IgD-negative memory B cell (primary cell): ENCODE measurements at regions not wholly inside any gene's neighbourhood (a gene's known extent, or its start where the extent isn't known, plus 50 kb on each side); places are given as distances from the start of the nearest gene placed in this dataset.
"Not testable (repeated sequence)": the region's sequence is repeated elsewhere in the genome, so short reads cannot be mapped to it uniquely, and the experiment has no call there.

Source experiments
- H3K27ac Mint-ChIP-seq, 3 donors: one replicate each; pipeline ENCODE4 v1.8.0; 2020 to 2022; ENCODE audit warnings: mild to moderate bottlenecking in 3 of 3, mixed read lengths in 3 of 3, moderate library complexity in 1 of 3
- H3K27me3 Mint-ChIP-seq: one replicate; pipeline ENCODE4 v1.8.0; 2021; ENCODE audit warnings: mixed read lengths
- H3K36me3 Mint-ChIP-seq: one replicate; pipeline ENCODE4 v1.8.0; 2020; ENCODE audit warnings: mild to moderate bottlenecking, mixed read lengths
- H3K4me1 Mint-ChIP-seq, 3 donors: one replicate each; pipeline ENCODE4 v1.8.0; 2020 to 2022; ENCODE audit warnings: mixed read lengths in 3 of 3, mild to moderate bottlenecking in 1 of 3
- H3K4me3 Mint-ChIP-seq, 4 donors: one replicate each; pipeline ENCODE4 v1.8.0; 2020 to 2022; ENCODE audit warnings: mild to moderate bottlenecking in 4 of 4, mixed read lengths in 4 of 4, moderate library complexity in 3 of 4
- H3K9me3 Mint-ChIP-seq, 3 donors: one replicate each; pipeline ENCODE4 v1.8.0; 2020 to 2021; ENCODE audit warnings: mixed read lengths in 3 of 3, mild to moderate bottlenecking in 1 of 3

GRCh38 chr4:126930059-126930458, 702.7 kb upstream of the INTU start:
- H3K36me3 Mint-ChIP-seq, H3K27ac Mint-ChIP-seq, H3K4me1 Mint-ChIP-seq: not testable (repeated sequence)

GRCh38 chr4:126935801-126936200, 697.0 kb upstream of the INTU start:
- no peak overlapping the region for H3K27ac Mint-ChIP-seq
- H3K4me1 Mint-ChIP-seq, result no peaks in the 10 kb centered on the region
- no peak overlapping the region for H3K4me3 Mint-ChIP-seq
- H3K27me3 Mint-ChIP-seq, result no peaks in the 10 kb centered on the region
- no peaks in the 10 kb centered on the region for H3K36me3 Mint-ChIP-seq
- peaks cover 0 to 4% (median 2%) of the 10 kb centered on the region in 3 donors for H3K9me3 Mint-ChIP-seq

More at GRCh38 chr4:126930059-126930458, 702.7 kb upstream of the INTU start:
- H3K27me3 Mint-ChIP-seq, H3K4me3 Mint-ChIP-seq, H3K9me3 Mint-ChIP-seq: not testable (repeated sequence)

DNA sequence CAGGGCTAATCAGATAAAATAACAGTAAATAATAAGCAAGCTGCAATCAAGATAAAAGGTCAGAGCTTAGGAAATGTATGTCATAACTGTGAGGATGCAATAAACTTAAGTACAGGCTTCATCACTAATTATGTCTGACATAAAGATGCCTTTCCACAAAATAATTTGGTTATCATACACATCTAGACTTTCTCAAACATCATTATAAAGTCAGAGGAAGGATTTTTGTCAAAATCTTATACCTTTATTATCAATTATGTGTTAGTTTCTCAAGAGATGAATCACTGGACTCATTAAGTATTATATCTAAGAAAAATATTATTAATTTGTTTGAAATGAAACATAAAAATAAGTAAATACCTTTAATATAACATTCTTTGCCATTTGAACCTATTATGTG, 695.4 kb upstream of the INTU start:
- Mint-ChIP-seq H3K27me3 (no peaks in the 10 kb centered on the region), H3K36me3 (no peaks in the 10 kb centered on the region), H3K27ac (no peak overlapping the region), H3K4me3 (no peak overlapping the region), H3K4me1 (no peaks in the 10 kb centered on the region), H3K9me3 (peaks cover 0 to 7% (median 5%) of the 10 kb centered on the region in 3 donors)

DNA sequence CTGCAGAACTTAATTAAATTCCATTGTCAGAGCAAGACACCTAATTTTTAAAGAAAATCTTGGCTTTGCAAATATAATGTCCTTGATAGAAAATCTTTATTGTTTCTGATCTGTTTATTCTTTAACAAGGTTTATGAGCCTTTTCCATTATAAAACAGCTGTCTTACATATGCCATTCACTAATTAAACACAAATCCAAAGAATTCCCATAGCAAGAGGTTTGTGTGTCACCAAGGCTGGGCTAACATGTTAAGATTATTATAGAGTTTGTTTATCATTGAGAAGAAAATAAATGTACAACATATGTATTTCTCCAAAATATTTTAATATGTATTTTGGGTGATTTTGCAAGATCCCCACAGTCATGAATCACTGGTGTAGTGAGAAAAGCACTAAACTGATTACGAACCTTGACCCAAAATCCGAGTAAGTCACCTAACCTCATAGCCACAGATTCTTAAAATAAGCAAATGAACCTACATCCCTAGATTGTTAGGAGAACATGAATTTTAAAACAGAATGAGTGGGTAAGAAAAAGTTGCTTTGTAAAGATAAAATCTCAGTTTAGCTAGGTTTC, 694.8 kb upstream of the INTU start:
- no peaks in the 10 kb centered on the region for H3K27me3 Mint-ChIP-seq
- no peaks in the 10 kb centered on the region for H3K4me1 Mint-ChIP-seq

DNA sequence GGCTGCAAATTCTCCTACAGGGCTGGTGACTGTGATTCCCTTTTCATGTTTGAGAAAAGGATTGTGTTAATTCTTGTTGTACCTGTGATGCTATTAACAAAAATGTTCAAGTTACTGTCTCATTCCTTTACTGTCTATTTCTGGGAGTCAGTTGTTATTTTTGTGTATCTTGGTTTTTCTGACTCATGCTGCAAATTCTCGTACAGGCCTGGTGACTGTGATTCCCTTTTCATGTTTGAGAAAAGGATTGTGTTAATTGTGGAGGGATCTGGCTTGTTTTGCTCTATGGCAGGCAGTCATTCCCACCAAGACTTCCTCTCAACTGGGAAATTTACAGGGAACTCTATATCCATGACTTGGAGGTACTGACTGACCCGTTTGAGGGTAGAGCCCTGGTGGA, 693.4 kb upstream of the INTU start:
- Mint-ChIP-seq H3K9me3 (peaks cover 0 to 7% (median 6%) of the 10 kb centered on the region in 3 donors), H3K36me3 (no peaks in the 10 kb centered on the region), H3K4me1 (no peaks in the 10 kb centered on the region), H3K4me3 (no peak overlapping the region), H3K27me3 (no peaks in the 10 kb centered on the region), H3K27ac (no peak overlapping the region)

More for the DNA sequence above, 694.8 kb upstream of the INTU start:
- Mint-ChIP-seq H3K27ac (no peak overlapping the region), H3K4me3 (no peak overlapping the region), H3K36me3 (no peaks in the 10 kb centered on the region), H3K9me3 (peaks cover 0 to 7% (median 6%) of the 10 kb centered on the region in 3 donors)

- Mint-ChIP-seq H3K9me3 (peaks cover 0 to 10% (median 8%) of the 10 kb centered on the region in 3 donors), H3K36me3 (no peaks in the 10 kb centered on the region), H3K27ac (no peak overlapping the region), H3K4me1 (no peaks in the 10 kb centered on the region), H3K4me3 (no peak overlapping the region), H3K27me3 (no peaks in the 10 kb centered on the region)
These were observed 685.2 kb upstream of the INTU start for GRCh38 chr4:126947536-126947935.

- H3K27me3 Mint-ChIP-seq, result no peaks in the 10 kb centered on the region
- no peak overlapping the region for H3K27ac Mint-ChIP-seq
- H3K36me3 Mint-ChIP-seq, result no peaks in the 10 kb centered on the region
- no peaks in the 10 kb centered on the region for H3K4me1 Mint-ChIP-seq
- no peak overlapping the region for H3K4me3 Mint-ChIP-seq
- peaks cover 1 to 10% (median 2%) of the 10 kb centered on the region in 3 donors for H3K9me3 Mint-ChIP-seq
These were observed 678.0 kb upstream of the INTU start for GRCh38 chr4:126954537-126955291.

DNA sequence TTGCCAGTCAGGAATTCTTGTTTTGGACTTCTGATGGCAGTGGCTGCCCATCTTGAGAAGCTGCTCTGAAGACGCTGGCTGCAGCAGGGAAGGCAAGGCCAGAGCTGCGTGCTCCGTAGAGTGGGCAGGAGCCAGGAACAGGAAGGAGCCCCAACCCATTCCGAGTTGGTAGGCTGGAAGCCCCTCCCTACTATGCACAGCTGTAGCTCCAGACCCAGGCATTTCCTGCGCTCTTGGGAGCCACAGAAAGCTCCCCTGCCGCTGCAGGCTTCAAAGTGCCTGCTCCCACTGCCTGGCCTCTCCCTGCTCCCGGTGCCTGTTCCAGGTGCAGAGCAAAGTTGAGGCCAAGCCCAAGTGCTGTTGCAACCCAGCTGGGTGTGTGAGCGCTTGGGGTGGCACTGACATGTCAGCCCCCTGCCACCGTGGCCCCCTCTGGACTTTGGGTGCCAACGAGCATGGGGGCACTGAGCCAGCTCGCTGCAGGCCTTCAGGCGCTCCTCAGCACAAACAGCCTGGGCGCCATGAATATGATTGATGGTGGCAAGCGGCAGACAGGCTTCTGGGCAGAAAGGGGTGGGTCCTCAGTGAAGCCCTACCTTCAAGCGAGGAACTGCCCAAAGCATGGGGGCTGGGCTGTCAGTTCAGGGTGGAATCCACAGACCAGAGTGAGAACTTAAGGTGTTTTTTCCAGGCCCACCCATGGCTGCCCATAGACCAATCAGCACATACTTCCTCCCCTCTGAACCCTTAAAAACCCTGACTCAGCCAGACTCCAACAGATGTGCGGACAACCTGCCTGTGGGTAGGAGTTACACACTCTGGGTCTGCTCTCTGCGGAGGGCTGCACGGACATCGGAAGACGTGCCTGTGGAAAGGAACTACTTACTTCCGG, 677.2 kb upstream of the INTU start:
- Mint-ChIP-seq H3K4me1 (no peaks in the 10 kb centered on the region), H3K4me3 (no peak overlapping the region), H3K27ac (no peak overlapping the region), H3K27me3 (no peaks in the 10 kb centered on the region), H3K36me3 (no peaks in the 10 kb centered on the region), H3K9me3 (peaks cover 1 to 10% (median 2%) of the 10 kb centered on the region in 3 donors)

GRCh38 chr4:126956184-126956897, 676.4 kb upstream of the INTU start:
- H3K27ac Mint-ChIP-seq, result no peak overlapping the region
- no peaks in the 10 kb centered on the region for H3K36me3 Mint-ChIP-seq
- H3K4me1 Mint-ChIP-seq, result no peaks in the 10 kb centered on the region
- H3K27me3 Mint-ChIP-seq, result no peaks in the 10 kb centered on the region
- no peak overlapping the region for H3K4me3 Mint-ChIP-seq
- peaks cover 1 to 10% (median 2%) of the 10 kb centered on the region in 3 donors for H3K9me3 Mint-ChIP-seq

DNA sequence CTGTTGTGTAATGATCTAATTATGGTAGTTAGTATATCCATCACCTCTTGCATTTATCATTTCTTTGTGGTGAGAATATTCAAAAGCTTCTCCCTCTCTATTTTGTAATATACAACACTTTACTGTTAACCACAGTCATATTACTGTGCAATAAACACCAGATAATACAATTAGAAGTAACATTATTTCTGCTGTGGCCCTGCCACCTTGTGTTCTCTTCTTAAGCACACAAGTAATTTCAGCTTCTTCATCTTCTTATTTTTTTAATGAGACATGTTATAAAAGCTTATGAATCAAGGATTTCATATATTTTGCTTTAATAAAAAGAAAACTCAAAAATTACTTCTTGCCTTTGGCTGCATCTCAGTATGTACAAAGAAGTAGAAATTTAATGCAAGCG, 675.2 kb upstream of the INTU start:
- Mint-ChIP-seq H3K27me3 (no peaks in the 10 kb centered on the region), H3K27ac (no peak overlapping the region), H3K4me3 (no peak overlapping the region), H3K9me3 (peaks cover 0 to 5% (median 2%) of the 10 kb centered on the region in 3 donors), H3K4me1 (no peaks in the 10 kb centered on the region), H3K36me3 (no peaks in the 10 kb centered on the region)

DNA sequence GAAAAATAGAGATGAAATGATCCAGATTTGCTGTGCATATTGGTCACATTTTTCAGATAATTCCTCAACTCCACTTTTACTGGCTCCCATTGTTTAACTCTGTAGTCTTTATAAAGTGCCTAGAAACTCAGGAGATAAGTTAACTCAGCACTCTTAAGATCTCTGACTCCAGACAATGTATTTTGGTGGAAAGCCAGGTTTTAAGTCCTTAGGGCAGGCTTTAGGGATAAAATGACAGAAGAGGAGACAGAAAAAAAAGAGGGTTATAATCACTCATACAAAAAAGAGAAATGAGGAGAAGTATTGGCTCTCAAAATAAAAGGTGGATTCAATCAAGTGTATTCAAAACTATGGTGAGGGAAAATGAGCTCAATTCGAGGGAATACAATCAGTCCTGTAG, 674.8 kb upstream of the INTU start:
- no peaks in the 10 kb centered on the region for H3K4me1 Mint-ChIP-seq
- H3K27me3 Mint-ChIP-seq, result no peaks in the 10 kb centered on the region
- no peaks in the 10 kb centered on the region for H3K36me3 Mint-ChIP-seq
- no peak overlapping the region for H3K27ac Mint-ChIP-seq
- peaks cover 0 to 5% (median 2%) of the 10 kb centered on the region in 3 donors for H3K9me3 Mint-ChIP-seq
- no peak overlapping the region for H3K4me3 Mint-ChIP-seq

DNA sequence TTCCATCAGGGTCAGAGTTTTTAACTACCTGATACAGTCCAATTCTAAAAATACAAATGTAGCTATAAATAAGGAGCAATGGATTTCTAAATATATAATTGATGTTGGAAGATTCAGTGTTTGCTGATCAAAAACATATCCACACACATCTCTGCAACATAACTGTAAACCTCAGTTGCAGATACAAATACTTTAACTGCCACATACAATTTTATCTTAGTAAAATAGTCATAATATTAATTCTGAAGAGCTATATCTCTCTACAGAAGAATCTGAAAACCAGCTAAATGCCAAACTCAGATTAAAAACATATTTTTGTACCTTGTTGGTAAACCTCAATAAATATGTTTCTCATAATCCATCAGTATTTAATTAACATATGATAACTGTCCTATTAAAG, 674.3 kb upstream of the INTU start:
- Mint-ChIP-seq H3K36me3 (no peaks in the 10 kb centered on the region), H3K27ac (no peak overlapping the region), H3K4me1 (no peaks in the 10 kb centered on the region), H3K9me3 (peaks cover 0 to 5% (median 2%) of the 10 kb centered on the region in 3 donors), H3K4me3 (no peak overlapping the region), H3K27me3 (no peaks in the 10 kb centered on the region)

DNA sequence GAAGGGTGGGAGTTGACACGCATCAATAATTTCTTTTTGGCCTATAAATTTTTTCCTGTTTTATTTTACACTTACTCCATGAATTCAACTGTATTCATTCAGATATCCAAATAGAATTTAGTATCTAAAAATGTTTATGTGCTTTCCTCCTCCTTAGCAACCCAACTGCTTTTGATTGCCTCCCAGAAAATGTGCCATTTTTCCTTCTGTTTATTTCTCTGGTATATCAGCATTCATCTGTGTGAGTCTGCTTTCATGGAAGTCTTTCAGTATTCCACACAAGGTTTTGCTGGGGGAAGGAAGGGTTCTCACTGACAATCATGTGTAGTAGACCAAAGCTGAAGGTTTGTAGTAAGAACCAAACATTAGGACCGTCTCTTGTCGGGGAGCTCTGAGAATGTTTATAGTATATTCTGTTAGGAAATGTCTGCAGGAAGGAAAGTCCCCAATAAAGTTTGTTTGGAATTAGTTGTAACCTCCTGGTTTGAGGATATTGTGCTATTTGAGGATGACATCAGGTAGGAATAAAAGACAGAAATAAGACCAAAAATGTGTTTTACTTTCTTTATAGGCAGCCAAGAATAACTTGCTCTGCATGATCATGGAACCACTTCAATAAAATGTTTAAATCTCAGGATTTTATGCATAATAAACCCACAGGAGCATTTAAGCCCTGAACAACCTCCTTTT, 673.6 kb upstream of the INTU start:
- Mint-ChIP-seq H3K4me1 (no peaks in the 10 kb centered on the region), H3K36me3 (no peaks in the 10 kb centered on the region), H3K27ac (no peak overlapping the region), H3K27me3 (no peaks in the 10 kb centered on the region), H3K4me3 (no peak overlapping the region), H3K9me3 (peaks cover 2 to 5% (median 2%) of the 10 kb centered on the region in 3 donors)

DNA sequence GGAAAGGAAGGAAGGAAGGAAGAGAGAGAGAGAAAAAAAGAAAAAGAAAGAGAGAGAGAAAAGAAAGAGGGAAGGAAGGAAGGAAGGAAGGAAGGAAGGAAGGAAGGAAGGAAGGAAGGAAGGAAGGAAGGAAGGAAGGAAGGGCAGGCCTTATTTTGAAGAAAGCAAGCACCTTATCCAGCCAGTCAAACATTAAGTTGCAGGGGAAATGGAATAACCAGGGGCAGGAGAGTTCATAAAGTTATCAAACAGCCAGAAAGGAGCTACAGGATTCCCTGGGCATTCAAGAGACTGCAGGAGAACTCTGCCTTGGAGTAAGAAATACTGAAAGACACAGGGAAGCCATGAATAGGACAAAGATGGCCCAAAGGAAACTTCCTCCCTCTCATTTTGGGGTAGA, 672.0 kb upstream of the INTU start:
- H3K9me3 Mint-ChIP-seq, result peaks cover 2 to 9% (median 2%) of the 10 kb centered on the region in 3 donors
- H3K4me3 Mint-ChIP-seq, result no peak overlapping the region
- H3K27ac Mint-ChIP-seq, result no peak overlapping the region
- no peaks in the 10 kb centered on the region for H3K36me3 Mint-ChIP-seq
- H3K27me3 Mint-ChIP-seq, result no peaks in the 10 kb centered on the region
- no peaks in the 10 kb centered on the region for H3K4me1 Mint-ChIP-seq
